Natural killer cell treated with Interleukin-12 subunit alpha and Interleukin-12 subunit beta and Interleukin-15 and Interleukin-18, amount 100 ng/mL, for 72 hours (primary cell): ENCODE measurements at regions not wholly inside any gene's neighbourhood (a gene's known extent, or its start where the extent isn't known, plus 50 kb on each side); places are given as distances from the start of the nearest gene placed in this dataset.

Experiments used
- ATAC-seq, 2 donors: fragments of 150-1000 bp; cut with Tn5 transposase in 1 of 2; sonication (Bioruptor Pico), chemical (Tn5 transposase) in 1 of 2; 2 replicates each; pipeline ENCODE4 v1.10.0; 2021
- DNase-seq: peaks from one replicate; pipeline ENCODE4 v3.0.0; 2022; ENCODE audit warnings: low spot score
- H3K27ac Mint-ChIP-seq, 2 donors: 1 replicate in 1 of 2; 2 replicates in 1 of 2; pipeline ENCODE4 v1.8.0; 2022; ENCODE audit warnings: mixed read lengths in 2 of 2, mild to moderate bottlenecking in 1 of 2, moderate library complexity in 1 of 2
- H3K27me3 Mint-ChIP-seq, 2 donors: 1 replicate in 1 of 2; 2 replicates in 1 of 2; pipeline ENCODE4 v1.8.0; 2022; ENCODE audit warnings: mixed read lengths in 2 of 2
- H3K36me3 Mint-ChIP-seq: one replicate; pipeline ENCODE4 v1.8.0; 2022; ENCODE audit warnings: mixed read lengths
- H3K4me1 Mint-ChIP-seq, 2 donors: 1 replicate in 1 of 2; 2 replicates in 1 of 2; pipeline ENCODE4 v1.8.0; 2022; ENCODE audit warnings: low read depth in 2 of 2, mixed read lengths in 2 of 2, mild to moderate bottlenecking in 1 of 2
- H3K4me3 Mint-ChIP-seq: one replicate; pipeline ENCODE4 v1.8.0; 2022; ENCODE audit warnings: mixed read lengths
- H3K9me3 Mint-ChIP-seq: 2 replicates; pipeline ENCODE4 v1.8.0; 2022; ENCODE audit warnings: mixed read lengths

DNA sequence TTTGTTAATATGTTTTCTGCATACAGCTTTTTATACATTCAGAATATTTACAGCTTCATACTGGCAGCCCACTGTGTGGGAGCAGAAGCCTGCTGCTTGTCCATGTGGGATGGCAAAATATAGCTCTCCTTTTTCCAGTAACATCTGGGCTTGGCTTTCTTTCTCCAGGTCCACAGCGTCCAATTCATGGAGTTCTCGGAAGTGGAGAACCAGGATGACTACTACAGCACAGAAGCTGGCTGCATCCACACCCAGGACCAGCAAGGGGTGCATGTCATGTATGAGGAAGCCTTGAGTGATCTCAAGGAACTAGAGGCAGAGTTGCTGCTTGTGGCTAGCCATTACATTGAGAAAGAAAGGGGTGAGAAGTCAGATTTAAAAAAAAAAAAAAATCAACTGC, 143.1 kb downstream of the CD164 start:
- Mint-ChIP-seq H3K9me3 (peaks cover 6% of the 10 kb centered on the region), H3K4me3 (no peak overlapping the region), H3K36me3 (peaks cover 10% of the 10 kb centered on the region), H3K27ac (peak overlapping the region; percentile 14 to 22), H3K4me1 (peaks cover 28 to 35% of the 10 kb centered on the region in 2 donors), H3K27me3 (no peaks in the 10 kb centered on the region)
- no peak for ATAC-seq
- DNase-seq, result no peak

GRCh38 chr6:109238396-109238795, 143.1 kb downstream of the CEP57L1 start:
- H3K36me3 Mint-ChIP-seq, result peaks cover 10% of the 10 kb centered on the region
- no peak overlapping the region for H3K4me3 Mint-ChIP-seq
- H3K4me1 Mint-ChIP-seq, result peaks cover 24 to 35% of the 10 kb centered on the region in 2 donors
- H3K9me3 Mint-ChIP-seq, result peaks cover 6% of the 10 kb centered on the region
- H3K27ac Mint-ChIP-seq, result no peak overlapping the region
- ATAC-seq, result no peak
- no peaks in the 10 kb centered on the region for H3K27me3 Mint-ChIP-seq
- DNase-seq, result no peak

DNA sequence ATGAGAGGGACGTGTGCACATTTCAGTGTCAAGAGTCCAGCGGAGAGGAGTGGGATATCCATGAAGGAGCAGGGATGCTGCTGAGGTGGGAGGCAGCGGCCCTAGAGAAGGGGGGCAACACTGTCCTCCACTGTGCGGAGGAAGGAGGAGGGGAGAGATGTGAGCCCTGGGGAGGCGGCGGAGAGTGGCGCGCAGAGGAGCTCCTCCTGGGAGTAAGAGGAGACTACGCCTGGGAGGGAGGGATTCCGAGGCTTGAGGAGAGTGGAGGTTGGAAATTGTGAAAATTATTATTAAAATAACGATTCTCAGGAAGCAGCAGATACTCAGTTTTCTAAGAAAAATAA, 142.7 kb downstream of the CEP57L1 start:
- ATAC-seq, result no peak

GRCh38 chr6:109237077-109237985, 142.0 kb downstream of the CEP57L1 start:
- H3K27me3 Mint-ChIP-seq, result no peaks in the 10 kb centered on the region
- DNase-seq, result no peak
- peak overlapping the region; percentile 80 to 87 for H3K27ac Mint-ChIP-seq
- H3K4me1 Mint-ChIP-seq, result peaks cover 24 to 35% of the 10 kb centered on the region in 2 donors
- peak; percentile 85 to 92 for ATAC-seq
- peaks cover 10% of the 10 kb centered on the region for H3K36me3 Mint-ChIP-seq
- peak overlapping the region; percentile 69 for H3K4me3 Mint-ChIP-seq
- H3K9me3 Mint-ChIP-seq, result peaks cover 6% of the 10 kb centered on the region

More for the DNA sequence above, 142.7 kb downstream of the CEP57L1 start:
- H3K4me1 Mint-ChIP-seq, result peaks cover 24 to 35% of the 10 kb centered on the region in 2 donors
- peaks cover 6% of the 10 kb centered on the region for H3K9me3 Mint-ChIP-seq
- H3K4me3 Mint-ChIP-seq, result peak overlapping the region; percentile 69
- peaks cover 10% of the 10 kb centered on the region for H3K36me3 Mint-ChIP-seq
- H3K27ac Mint-ChIP-seq, result peak overlapping the region; percentile 80 to 87
- DNase-seq, result no peak
- no peaks in the 10 kb centered on the region for H3K27me3 Mint-ChIP-seq

DNA sequence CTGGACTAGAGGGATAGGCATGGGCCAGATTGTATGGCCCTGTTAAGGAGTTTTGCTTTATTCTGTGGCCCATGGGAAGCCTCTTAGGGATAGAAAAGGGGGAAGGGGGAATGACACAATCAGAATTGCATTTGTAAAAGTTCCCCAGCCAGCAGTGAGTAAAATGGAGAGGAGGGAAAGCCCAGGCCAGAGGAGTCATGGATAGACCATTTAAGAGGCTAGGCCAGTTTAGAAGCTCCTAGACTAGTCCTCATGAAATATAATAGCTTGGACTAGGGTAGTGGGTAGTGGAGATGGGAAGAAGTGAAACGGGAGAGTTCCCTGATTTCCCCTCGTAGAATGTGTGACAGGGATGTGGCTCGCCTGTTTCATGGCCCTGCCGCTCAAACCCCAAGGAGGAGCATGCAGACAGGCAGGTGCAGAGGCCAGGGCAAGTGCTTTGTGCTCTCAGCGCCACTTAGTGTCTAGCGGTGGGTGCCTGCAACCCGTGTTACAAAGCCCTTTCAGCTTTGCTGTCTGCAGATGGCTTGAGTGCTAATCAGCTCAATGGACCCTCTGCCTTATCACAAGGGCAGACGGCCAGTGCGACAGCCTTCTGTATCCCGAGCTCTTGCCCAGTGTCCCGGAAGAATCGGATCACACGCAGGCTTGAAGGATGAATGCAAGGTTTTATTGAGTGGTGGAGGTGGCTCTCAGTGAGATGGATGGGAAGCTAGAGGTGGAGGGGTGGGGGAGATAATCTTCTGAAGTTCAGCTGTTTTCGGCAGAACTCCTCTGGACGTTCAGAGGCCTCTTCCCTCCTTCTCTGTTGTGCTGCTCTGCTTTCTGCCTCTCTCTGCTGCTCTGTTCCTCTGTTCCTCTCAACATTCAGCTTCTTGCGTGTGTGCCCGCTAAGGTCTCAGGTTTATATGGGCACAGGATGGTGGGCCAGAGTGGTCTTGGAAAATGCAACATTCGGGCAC, 141.1 kb downstream of the CEP57L1 start:
- peak overlapping the region; percentile 80 to 87 for H3K27ac Mint-ChIP-seq
- H3K4me3 Mint-ChIP-seq, result peak overlapping the region; percentile 69
- DNase-seq, result no peak

GRCh38 chr6:109235481-109236038, 140.3 kb downstream of the CEP57L1 start:
- Mint-ChIP-seq H3K4me1 (peaks cover 24 to 35% of the 10 kb centered on the region in 2 donors), H3K4me3 (peak overlapping the region; percentile 15), H3K27me3 (no peaks in the 10 kb centered on the region), H3K9me3 (peaks cover 6% of the 10 kb centered on the region), H3K27ac (peak overlapping the region; percentile 80 to 87), H3K36me3 (peaks cover 10% of the 10 kb centered on the region)
- no peak for DNase-seq
- no peak for ATAC-seq

More for the DNA sequence above, 141.1 kb downstream of the CEP57L1 start:
- Mint-ChIP-seq H3K4me1 (peaks cover 24 to 35% of the 10 kb centered on the region in 2 donors), H3K27me3 (no peaks in the 10 kb centered on the region), H3K36me3 (peaks cover 10% of the 10 kb centered on the region), H3K9me3 (peaks cover 6% of the 10 kb centered on the region)
- peak; percentile 25 to 57 for ATAC-seq

- ATAC-seq (no peak), DNase-seq (no peak)
- Mint-ChIP-seq H3K27ac (no peak overlapping the region), H3K9me3 (peaks cover 2% of the 10 kb centered on the region), H3K4me3 (no peak overlapping the region), H3K4me1 (peaks cover 1 to 5% of the 10 kb centered on the region in 2 donors), H3K36me3 (no peaks in the 10 kb centered on the region), H3K27me3 (no peaks in the 10 kb centered on the region)
Observed at GRCh38 chr6:109230453-109230852, 135.1 kb downstream of the CEP57L1 start.

- Mint-ChIP-seq H3K36me3 (no peaks in the 10 kb centered on the region), H3K4me1 (peaks cover under 1 to 9% of the 10 kb centered on the region in 2 donors), H3K27me3 (no peaks in the 10 kb centered on the region), H3K9me3 (no peaks in the 10 kb centered on the region), H3K27ac (no peak overlapping the region), H3K4me3 (no peak overlapping the region)
- DNase-seq (no peak), ATAC-seq (no peak)
Observed at GRCh38 chr6:109229536-109229935, 134.2 kb downstream of the CEP57L1 start.

- Mint-ChIP-seq H3K9me3 (no peaks in the 10 kb centered on the region), H3K36me3 (no peaks in the 10 kb centered on the region), H3K4me3 (no peak overlapping the region), H3K27me3 (no peaks in the 10 kb centered on the region), H3K4me1 (peaks cover 12 to 18% of the 10 kb centered on the region in 2 donors), H3K27ac (no peak overlapping the region)
- ATAC-seq (no peak), DNase-seq (no peak)
Observed at GRCh38 chr6:109227646-109228045, 132.3 kb downstream of the CEP57L1 start.

- H3K27ac Mint-ChIP-seq, result no peak overlapping the region
- H3K4me1 Mint-ChIP-seq, result peaks cover 24 to 27% of the 10 kb centered on the region in 2 donors
- H3K36me3 Mint-ChIP-seq, result no peaks in the 10 kb centered on the region
- ATAC-seq (no peak), DNase-seq (no peak)
- no peaks in the 10 kb centered on the region for H3K9me3 Mint-ChIP-seq
- no peak overlapping the region for H3K4me3 Mint-ChIP-seq
- no peaks in the 10 kb centered on the region for H3K27me3 Mint-ChIP-seq
Observed at GRCh38 chr6:109226353-109226752, 131.0 kb downstream of the CEP57L1 start.

DNA sequence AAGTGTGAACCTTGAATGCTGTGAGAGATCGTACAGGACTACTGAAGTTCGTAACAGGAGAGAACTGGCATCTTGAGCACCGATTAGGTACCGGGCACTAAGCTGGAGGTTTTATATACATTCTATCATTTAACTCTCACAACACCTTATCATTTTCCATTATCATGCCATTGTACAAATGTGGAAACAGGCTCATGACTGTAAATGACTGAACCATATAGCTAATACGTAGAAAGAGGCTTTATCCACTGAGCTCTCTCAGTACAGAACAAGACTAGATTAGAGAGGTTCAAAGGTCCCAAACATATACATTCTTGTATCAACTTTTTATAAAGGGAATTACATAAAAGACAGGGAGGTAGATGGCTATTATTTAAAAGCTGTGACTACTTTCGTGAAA, 130.6 kb downstream of the CEP57L1 start:
- H3K36me3 Mint-ChIP-seq, result no peaks in the 10 kb centered on the region
- no peaks in the 10 kb centered on the region for H3K9me3 Mint-ChIP-seq
- ATAC-seq, result no peak
- no peak overlapping the region for H3K4me3 Mint-ChIP-seq
- H3K27me3 Mint-ChIP-seq, result no peaks in the 10 kb centered on the region
- DNase-seq, result no peak
- no peak overlapping the region for H3K27ac Mint-ChIP-seq
- peaks cover 27 to 30% of the 10 kb centered on the region in 2 donors for H3K4me1 Mint-ChIP-seq

- ATAC-seq (no peak), DNase-seq (no peak)
- Mint-ChIP-seq H3K27me3 (no peaks in the 10 kb centered on the region), H3K4me1 (peaks cover 36 to 38% of the 10 kb centered on the region in 2 donors), H3K36me3 (no peaks in the 10 kb centered on the region), H3K9me3 (no peaks in the 10 kb centered on the region), H3K27ac (peak overlapping the region in 1 of 2 donors; percentile 70), H3K4me3 (no peak overlapping the region)
Observed at GRCh38 chr6:109224994-109225393, 129.7 kb downstream of the CEP57L1 start.

DNA sequence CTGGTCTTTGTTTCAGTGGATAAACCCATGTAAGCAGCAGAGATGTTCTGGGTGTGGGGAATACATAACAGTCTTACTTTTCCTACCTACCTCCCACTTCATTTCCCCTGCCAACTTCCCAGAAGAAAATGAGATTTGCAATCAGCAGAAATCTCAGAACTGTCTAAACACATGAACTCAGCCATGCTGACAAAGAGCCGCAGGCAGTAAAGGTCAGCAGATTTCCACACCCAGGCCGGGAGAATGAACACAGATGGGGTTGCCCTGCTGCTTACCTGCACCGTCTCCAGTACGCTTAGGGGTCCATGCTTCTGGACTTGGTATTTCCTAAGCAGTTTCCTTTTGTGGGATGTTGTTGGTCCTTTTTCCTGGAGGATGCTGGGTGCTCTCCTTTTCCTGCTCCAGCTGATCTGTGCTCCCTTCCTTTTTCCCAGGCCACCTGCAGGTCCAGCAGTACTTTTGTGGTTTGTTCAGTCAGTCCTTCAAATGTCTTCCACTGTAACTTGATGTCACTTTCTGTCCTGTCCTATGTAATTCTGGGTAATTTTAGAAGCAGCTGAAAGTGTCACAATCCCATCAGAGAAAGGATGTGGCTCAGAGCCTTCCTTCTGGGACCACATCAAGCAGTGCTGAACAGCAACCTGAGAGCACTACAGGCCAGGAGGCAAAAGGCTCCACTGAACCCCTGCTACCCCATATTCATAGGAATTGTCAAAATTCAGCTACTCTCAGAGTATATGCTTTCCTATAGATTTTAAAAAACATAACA, 129.0 kb downstream of the CEP57L1 start:
- peaks cover 36 to 38% of the 10 kb centered on the region in 2 donors for H3K4me1 Mint-ChIP-seq
- DNase-seq, result no peak
- no peaks in the 10 kb centered on the region for H3K27me3 Mint-ChIP-seq
- H3K27ac Mint-ChIP-seq, result peak overlapping the region in 1 of 2 donors; percentile 70
- ATAC-seq, result no peak
- no peaks in the 10 kb centered on the region for H3K9me3 Mint-ChIP-seq
- no peaks in the 10 kb centered on the region for H3K36me3 Mint-ChIP-seq
- no peak overlapping the region for H3K4me3 Mint-ChIP-seq
